NCI-H82 (cell line): ENCODE measurements at regions not wholly inside any gene's neighbourhood (a gene's known extent, or its start where the extent isn't known, plus 50 kb on each side); places are given as distances from the start of the nearest gene placed in this dataset.

ENCODE experiments used
- DNase-seq: peaks from one replicate; lab custom pipeline; 2025; lab: John Stamatoyannopoulos, UW

GRCh38 chr6:93083337-93084230 is 335.8 kb downstream of the EPHA7 start:
- DNase-seq, result no peak

- DNase-seq, result no peak
Measured at GRCh38 chr6:93081901-93082300, 337.5 kb downstream of the EPHA7 start.

GRCh38 chr6:93079061-93079460 is 340.3 kb downstream of the EPHA7 start:
- DNase-seq, result no peak

GRCh38 chr6:93073811-93074210 is 345.5 kb downstream of the EPHA7 start:
- no peak for DNase-seq

- DNase-seq, result no peak
Measured at GRCh38 chr6:93069856-93070255, 349.5 kb downstream of the EPHA7 start.

GRCh38 chr6:93059911-93060310 is 359.4 kb downstream of the EPHA7 start:
- DNase-seq, result no peak

- DNase-seq, result no peak
Measured at GRCh38 chr6:93057584-93057983, 361.8 kb downstream of the EPHA7 start.

GRCh38 chr6:93048381-93048780 is 371.0 kb downstream of the EPHA7 start:
- no peak for DNase-seq

- peak; percentile 26 for DNase-seq
Measured at GRCh38 chr6:93047033-93047432, 372.3 kb downstream of the EPHA7 start.

GRCh38 chr6:93045156-93045555 is 374.2 kb downstream of the EPHA7 start:
- DNase-seq, result no peak

- DNase-seq, result no peak
Measured at GRCh38 chr6:93040375-93040774, 379.0 kb downstream of the EPHA7 start.

- DNase-seq, result peak; percentile 68
Measured at GRCh38 chr6:93036835-93037234, 382.5 kb downstream of the EPHA7 start.

- DNase-seq, result no peak
Measured at GRCh38 chr6:93035756-93036155, 383.6 kb downstream of the EPHA7 start.

GRCh38 chr6:93021235-93021915 is 398.0 kb downstream of the EPHA7 start:
- peak; percentile 92 for DNase-seq

GRCh38 chr6:93017626-93018025 is 401.7 kb downstream of the EPHA7 start:
- no peak for DNase-seq

GRCh38 chr6:93017213-93017612 is 402.1 kb downstream of the EPHA7 start:
- peak; percentile 1 for DNase-seq

- DNase-seq, result no peak
Measured at GRCh38 chr6:93013054-93013453, 406.3 kb downstream of the EPHA7 start.

GRCh38 chr6:93008375-93008774 is 411.0 kb downstream of the EPHA7 start:
- no peak for DNase-seq

- no peak for DNase-seq
Measured at GRCh38 chr6:92989656-92990055, 429.7 kb downstream of the EPHA7 start.

GRCh38 chr6:92979281-92979680 is 440.1 kb downstream of the EPHA7 start:
- DNase-seq, result no peak

- no peak for DNase-seq
Measured at GRCh38 chr6:92977018-92977417, 442.3 kb downstream of the EPHA7 start.

- no peak for DNase-seq
Measured at GRCh38 chr6:92967362-92967761, 452.0 kb downstream of the EPHA7 start.

GRCh38 chr6:92962846-92963245 is 456.5 kb downstream of the EPHA7 start:
- no peak for DNase-seq
